Ammon's horn (tissue), 1 donor: ENCODE measurements at regions not wholly inside any gene's neighbourhood (a gene's known extent, or its start where the extent isn't known, plus 50 kb on each side); places are given as distances from the start of the nearest gene placed in this dataset.
"Not testable (repeated sequence)": the region's sequence is repeated elsewhere in the genome, so short reads cannot be mapped to it uniquely, and the experiment has no call there.

Experiments used
- DNase-seq: peaks from one replicate; pipeline ENCODE4 v3.0.0-alpha.2; 2016; ENCODE audit warnings: low spot score

- DNase-seq: no peak
These were observed 492.0 kb upstream of the KIF2B start for GRCh38 chr17:53330756-53331155.

DNA sequence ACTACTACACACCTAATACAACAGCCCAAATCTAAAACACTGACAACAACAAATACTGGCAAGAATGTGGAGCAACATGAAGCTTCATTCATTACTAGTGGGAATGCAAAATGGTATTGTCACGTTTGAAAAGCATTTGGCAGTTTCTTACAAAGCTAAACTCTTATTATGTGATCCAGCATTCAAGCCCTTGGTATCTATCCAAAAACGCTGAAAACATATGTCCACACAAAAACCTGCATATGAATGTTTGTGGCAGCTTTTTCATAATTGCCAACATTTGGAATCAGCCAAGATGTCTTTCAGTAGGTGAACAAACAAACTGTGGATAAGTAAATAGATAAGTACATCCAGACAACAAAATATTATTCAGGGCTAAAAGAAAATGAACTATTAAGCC is 501.1 kb upstream of the KIF2B start:
- DNase-seq: no peak

DNA sequence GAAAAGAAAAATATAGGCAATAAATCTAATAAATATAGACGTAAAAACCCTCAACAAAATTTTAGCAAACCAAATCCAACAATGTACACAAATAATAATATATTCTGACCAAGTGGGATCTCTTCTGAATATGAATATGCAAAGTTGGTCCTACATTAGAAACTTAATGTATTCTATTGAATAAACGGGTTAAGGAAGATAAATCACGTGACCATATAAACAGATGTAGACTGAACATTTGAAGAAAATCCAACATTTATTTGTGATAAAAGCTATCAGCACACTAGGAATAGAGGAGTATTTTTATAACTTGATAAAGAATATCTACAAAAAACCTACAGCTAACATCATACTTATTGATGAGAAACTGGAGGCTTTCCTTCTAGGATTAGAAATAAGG is 502.8 kb upstream of the KIF2B start:
- DNase-seq: no peak

GRCh38 chr17:53316988-53317387 is 505.7 kb upstream of the KIF2B start:
- DNase-seq: no peak

DNA sequence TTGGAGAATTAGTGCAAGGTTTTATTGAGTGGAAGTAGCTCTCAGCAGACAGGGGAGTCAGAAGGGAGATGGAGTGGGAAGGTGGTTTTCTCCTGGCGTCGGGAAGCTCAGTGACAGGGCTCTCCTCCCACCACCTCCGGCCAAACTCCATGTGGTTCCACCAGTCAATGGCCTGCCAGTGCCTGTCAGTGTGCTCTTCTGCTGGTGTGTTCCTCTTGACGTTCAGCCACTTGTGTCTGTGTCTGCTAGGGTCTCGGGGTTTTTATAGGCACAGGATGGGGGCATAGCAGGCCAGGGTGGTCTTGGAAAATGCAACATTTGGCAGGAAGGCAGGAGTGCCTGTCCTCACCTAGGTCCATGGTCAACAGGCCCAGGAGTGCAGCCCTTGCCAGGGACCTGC is 506.7 kb upstream of the KIF2B start:
- no peak for DNase-seq

DNA sequence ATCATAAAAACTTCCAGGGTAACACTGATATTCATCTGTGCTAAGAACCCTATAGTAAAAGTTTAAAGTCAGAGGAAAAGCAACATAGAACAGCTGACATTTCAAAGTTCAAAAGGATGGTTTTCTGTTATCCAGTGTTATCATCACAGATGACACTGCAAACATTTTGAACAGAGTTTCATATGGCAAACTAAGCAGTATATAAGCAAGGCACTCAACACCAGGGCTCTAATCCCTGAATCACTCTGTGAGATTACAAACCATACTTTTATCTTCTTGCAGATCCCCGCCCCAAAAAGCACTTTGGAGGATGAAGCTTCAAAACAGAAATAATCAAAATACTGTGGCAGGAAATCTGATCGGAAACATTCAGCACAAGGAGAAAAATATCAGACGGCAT is 508.2 kb upstream of the KIF2B start:
- no peak for DNase-seq

- DNase-seq: no peak
These were observed 509.0 kb upstream of the KIF2B start for GRCh38 chr17:53313746-53314145.

DNA sequence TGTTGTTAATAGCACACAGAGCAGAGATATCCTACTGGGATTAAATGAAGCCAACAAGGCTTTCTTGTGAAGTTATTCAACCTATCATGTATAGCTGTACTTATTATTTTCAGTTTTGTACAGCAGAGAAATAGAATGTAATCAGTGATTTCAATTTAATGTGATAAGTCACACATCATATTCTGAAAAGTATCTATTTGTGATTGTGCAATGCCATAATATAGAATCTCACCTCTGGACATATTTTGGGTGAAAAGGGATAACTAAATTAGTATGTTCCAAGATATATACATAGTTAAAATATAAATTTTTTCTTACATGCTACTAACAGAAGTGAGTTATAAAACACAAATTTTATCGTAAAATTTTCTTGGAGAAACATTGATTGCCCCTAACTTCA is 544.3 kb upstream of the KIF2B start:
- DNase-seq: no peak

- DNase-seq: no peak
These were observed 549.6 kb upstream of the KIF2B start for GRCh38 chr17:53273126-53273525.

GRCh38 chr17:53270936-53271335 is 551.8 kb upstream of the KIF2B start:
- no peak for DNase-seq

DNA sequence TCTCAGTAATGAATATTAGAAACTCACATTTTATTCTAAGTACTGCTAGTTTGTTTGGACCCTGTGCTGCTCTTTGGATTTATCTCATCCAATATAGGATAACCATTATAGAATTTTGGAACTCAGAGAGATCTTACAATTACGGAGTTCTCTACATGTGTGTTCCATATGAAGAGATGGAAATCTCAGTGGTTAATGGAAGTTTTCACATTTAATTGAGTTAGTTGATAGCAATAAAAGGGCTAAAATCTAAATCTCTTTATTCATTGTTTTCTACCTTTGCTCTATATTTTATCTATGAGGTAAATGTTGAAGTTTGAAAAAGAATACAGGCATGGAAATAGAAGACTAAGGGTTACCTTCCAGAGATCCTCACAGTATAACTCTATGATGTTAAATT is 558.0 kb upstream of the KIF2B start:
- no peak for DNase-seq

DNA sequence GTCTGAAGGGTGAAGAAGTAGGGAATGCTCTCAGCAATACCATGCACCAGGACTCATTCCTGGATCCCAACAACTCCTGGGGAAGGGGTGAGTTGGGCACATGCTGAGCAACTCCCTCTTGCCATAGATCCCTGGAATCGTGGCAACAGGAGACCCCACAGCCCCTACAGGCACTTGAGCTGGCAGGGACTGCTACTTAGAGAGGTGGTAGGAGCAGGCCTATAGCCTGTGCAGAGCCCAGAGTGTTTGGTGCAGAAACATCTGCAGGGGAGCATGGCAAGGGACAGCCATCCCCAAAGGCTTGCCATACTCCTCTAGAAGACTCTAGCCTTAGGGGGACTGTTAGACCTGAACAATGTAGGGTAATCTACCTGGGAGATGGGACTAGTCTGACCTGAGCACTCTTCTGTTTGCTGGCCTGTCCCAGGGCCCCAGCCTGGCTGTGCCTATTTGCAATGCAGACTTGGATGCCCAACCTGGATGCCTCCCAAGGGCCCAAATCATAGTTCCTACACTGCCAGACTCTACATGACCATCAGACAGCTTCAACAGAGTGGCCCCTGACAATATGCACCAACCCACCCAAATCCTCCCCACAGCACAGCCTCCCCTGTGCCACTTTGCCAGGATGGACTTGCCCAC is 568.6 kb upstream of the KIF2B start:
- DNase-seq: no peak

DNA sequence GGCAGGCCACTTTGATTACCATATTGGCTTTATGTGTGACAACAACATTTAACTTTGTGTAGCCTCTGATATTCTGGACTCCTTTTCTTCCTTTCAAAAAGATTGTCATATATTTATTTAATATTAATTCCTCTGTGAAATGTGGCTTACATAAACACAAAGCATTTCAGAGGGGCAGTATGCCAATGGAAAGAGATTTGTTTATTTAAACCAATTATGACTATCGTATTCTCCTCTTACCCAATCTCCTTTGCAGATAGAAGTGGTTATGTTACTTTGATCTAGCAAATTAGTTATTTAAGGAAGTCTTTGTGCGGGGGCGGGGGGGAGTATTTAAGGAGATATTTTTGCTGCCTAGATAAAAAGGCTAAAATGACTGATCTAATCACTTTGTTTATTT is 573.7 kb upstream of the KIF2B start:
- DNase-seq: no peak

GRCh38 chr17:53234138-53234537 is 588.6 kb upstream of the KIF2B start:
- DNase-seq: no peak

GRCh38 chr17:53227514-53227913 is 595.2 kb upstream of the KIF2B start:
- no peak for DNase-seq

DNA sequence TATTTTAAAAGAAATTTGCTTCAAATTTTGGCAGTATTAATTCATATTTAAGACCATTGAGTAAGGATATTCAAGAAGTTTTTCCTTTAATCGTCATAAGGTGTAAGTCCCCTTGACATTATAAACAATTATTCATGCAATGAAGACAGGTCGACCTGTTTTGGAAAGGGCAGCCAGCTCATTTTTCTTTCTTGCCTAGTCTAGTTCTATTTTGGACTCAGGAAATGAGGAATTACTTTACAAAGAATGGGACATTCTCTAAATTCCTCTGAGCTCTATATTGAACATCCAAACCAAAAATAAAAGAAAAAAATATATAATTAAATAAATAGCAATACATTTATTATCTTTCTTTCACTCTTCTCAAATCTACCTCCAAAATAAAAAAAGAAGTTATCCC is 595.6 kb upstream of the KIF2B start:
- no peak for DNase-seq

DNA sequence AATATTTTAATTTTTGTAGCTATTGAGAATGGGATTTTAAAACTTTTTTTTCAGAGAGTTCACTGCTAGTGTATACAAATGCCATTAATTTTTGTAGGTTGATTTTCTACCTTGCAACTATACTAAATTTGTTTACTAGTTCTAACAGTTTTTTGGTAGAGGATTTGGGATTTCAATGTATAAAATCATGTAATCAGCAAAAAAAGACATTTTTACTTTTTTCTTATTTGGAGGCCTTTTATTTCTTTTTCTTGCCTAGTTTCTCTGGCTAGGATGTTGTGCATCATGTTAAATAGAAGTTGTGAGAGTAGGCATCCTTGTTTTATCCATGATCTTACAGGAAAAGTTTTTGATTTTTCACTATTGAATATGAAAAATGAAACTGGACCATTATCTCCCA is 602.9 kb upstream of the KIF2B start:
- no peak for DNase-seq

GRCh38 chr17:53218723-53219122 is 604.0 kb upstream of the KIF2B start:
- no peak for DNase-seq

GRCh38 chr17:53217311-53217710 is 605.4 kb upstream of the KIF2B start:
- no peak for DNase-seq

- DNase-seq: not testable (repeated sequence)
These were observed 613.8 kb upstream of the KIF2B start for GRCh38 chr17:53208935-53209334.

- DNase-seq: no peak
These were observed 629.7 kb upstream of the KIF2B start for GRCh38 chr17:53193044-53193443.

GRCh38 chr17:53191878-53192277 is 630.8 kb upstream of the KIF2B start:
- DNase-seq: no peak

DNA sequence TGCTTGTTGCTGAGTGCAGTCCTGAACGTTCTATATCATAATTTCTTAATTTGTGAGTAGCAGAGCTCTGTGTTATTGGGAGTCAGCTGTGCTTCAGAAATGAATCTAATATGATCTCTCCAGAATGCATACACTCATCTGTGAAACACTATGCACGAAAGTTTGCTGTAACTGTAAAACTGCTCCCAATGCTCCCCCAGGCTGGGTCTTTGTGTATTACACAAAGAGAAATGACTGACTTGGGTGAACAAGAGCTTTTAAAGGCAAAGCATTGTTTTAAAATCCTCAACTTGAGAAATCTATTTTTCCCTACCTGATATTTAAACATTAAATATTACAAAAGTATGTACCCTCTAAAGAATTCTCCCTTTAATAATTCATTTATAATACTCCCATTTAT is 636.7 kb upstream of the KIF2B start:
- no peak for DNase-seq

DNA sequence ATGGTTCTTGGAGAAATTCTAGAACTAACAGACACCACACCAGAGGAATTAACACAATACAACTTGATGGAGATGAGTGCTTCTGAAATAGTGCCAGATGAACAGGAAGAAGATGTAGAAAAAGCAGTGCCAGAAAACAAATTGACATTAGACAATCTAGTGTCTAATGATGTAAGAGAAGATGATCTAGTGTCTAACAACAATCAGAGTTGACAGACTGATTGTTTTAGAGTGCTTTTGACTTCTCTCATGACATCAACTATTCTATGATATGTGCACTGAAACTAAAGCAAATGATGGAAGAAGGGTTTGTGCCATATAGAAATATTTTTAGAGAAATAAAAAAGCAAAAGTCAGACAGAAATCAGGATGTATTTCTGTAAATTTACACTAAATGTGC is 646.1 kb upstream of the KIF2B start:
- DNase-seq: no peak

- no peak for DNase-seq
These were observed 654.3 kb upstream of the KIF2B start for GRCh38 chr17:53168413-53168812.
